ENCODE measurements at regions not wholly inside any gene's neighbourhood (a gene's known extent, or its start where the extent isn't known, plus 50 kb on each side); places are given as distances from the start of the nearest gene placed in this dataset.

DNA sequence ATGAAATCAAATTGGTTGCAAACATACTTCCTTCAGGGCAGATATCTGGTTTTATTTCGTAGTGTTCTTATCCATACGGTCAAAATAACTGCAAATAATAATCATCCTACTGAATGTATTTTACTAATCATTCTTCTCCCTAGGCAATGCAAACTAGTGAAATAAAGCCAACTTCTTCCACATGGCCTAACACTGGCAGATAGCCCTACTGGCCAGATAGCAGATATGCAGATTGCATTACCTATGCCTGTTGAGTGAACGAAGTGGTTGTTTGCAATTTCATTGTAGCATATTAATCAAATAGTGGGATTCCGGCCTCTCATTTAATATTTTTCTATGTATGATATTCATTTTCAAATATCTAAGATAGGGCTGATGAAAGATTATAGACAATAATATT is 116.2 kb downstream of the CENPF start:
- TF ChIP-seq, protein P1, sequence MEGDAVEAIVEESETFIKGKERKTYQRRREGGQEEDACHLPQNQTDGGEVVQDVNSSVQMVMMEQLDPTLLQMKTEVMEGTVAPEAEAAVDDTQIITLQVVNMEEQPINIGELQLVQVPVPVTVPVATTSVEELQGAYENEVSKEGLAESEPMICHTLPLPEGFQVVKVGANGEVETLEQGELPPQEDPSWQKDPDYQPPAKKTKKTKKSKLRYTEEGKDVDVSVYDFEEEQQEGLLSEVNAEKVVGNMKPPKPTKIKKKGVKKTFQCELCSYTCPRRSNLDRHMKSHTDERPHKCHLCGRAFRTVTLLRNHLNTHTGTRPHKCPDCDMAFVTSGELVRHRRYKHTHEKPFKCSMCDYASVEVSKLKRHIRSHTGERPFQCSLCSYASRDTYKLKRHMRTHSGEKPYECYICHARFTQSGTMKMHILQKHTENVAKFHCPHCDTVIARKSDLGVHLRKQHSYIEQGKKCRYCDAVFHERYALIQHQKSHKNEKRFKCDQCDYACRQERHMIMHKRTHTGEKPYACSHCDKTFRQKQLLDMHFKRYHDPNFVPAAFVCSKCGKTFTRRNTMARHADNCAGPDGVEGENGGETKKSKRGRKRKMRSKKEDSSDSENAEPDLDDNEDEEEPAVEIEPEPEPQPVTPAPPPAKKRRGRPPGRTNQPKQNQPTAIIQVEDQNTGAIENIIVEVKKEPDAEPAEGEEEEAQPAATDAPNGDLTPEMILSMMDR (IDR thresholded peaks at IDR 0.05; ENCODE audit: insufficient read depth, low read length), result no peak
- TF ChIP-seq, protein P2, sequence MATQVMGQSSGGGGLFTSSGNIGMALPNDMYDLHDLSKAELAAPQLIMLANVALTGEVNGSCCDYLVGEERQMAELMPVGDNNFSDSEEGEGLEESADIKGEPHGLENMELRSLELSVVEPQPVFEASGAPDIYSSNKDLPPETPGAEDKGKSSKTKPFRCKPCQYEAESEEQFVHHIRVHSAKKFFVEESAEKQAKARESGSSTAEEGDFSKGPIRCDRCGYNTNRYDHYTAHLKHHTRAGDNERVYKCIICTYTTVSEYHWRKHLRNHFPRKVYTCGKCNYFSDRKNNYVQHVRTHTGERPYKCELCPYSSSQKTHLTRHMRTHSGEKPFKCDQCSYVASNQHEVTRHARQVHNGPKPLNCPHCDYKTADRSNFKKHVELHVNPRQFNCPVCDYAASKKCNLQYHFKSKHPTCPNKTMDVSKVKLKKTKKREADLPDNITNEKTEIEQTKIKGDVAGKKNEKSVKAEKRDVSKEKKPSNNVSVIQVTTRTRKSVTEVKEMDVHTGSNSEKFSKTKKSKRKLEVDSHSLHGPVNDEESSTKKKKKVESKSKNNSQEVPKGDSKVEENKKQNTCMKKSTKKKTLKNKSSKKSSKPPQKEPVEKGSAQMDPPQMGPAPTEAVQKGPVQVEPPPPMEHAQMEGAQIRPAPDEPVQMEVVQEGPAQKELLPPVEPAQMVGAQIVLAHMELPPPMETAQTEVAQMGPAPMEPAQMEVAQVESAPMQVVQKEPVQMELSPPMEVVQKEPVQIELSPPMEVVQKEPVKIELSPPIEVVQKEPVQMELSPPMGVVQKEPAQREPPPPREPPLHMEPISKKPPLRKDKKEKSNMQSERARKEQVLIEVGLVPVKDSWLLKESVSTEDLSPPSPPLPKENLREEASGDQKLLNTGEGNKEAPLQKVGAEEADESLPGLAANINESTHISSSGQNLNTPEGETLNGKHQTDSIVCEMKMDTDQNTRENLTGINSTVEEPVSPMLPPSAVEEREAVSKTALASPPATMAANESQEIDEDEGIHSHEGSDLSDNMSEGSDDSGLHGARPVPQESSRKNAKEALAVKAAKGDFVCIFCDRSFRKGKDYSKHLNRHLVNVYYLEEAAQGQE (IDR thresholded peaks at IDR 0.05; ENCODE audit: insufficient replicate concordance, low read depth), result no peak
- no peak for TF ChIP-seq POLR2AphosphoS5 (IDR thresholded peaks at IDR 0.05; ENCODE audit: low read depth)
- TF ChIP-seq GABPA (IDR thresholded peaks at IDR 0.05; ENCODE audit: low read depth), result no peak

All from HL-60 (cell line).